AG04450 (cell line): ENCODE measurements at regions not wholly inside any gene's neighbourhood (a gene's known extent, or its start where the extent isn't known, plus 50 kb on each side); places are given as distances from the start of the nearest gene placed in this dataset.

Experiments used
- CTCF ChIA-PET: fragments of 300-600, 350-600 bp; formaldehyde crosslinking; extraction: SDS; loops from one replicate; lab custom pipeline; 2022; ENCODE audit warnings: antibody characterized with exemption, inconsistent platforms; lab: Charles Lee
- POLR2A ChIA-PET: fragments of 350-600 bp; formaldehyde crosslinking; extraction: SDS; loops from one replicate; lab custom pipeline; 2021; ENCODE audit warnings: antibody characterized with exemption, inconsistent platforms; lab: Yijun Ruan, JAX
- DNase-seq: peaks from one replicate; pipeline ENCODE4 v3.0.0-alpha.2; 2011; ENCODE audit warnings: low read depth, low spot score
- H3K27ac ChIP-seq: one replicate; pipeline ENCODE4 v1.5.1; 2012; ENCODE audit warnings: low read depth, low read length, control low read depth
- H3K27me3 ChIP-seq: one replicate; pipeline ENCODE4 v1.6.0; 2012; ENCODE audit warnings: low read length; ENCODE audit not compliant: control insufficient read depth, insufficient read depth
- H3K4me3 ChIP-seq: 2 replicates; pipeline ENCODE4 v1.5.1; 2011; ENCODE audit warnings: mild to moderate bottlenecking, low read depth, low read length, control low read depth
- H3K9me3 ChIP-seq: 2 replicates; pipeline ENCODE4 v1.5.1; 2012; ENCODE audit warnings: low read length; ENCODE audit not compliant: control insufficient read depth, insufficient read depth
- TF ChIP-seq, protein P1 (sequence below): IDR thresholded peaks from 2 replicates; pipeline ENCODE4 v1.5.1; 2011; ENCODE audit warnings: low read depth, low read length, control low read depth, inconsistent platforms

DNA sequence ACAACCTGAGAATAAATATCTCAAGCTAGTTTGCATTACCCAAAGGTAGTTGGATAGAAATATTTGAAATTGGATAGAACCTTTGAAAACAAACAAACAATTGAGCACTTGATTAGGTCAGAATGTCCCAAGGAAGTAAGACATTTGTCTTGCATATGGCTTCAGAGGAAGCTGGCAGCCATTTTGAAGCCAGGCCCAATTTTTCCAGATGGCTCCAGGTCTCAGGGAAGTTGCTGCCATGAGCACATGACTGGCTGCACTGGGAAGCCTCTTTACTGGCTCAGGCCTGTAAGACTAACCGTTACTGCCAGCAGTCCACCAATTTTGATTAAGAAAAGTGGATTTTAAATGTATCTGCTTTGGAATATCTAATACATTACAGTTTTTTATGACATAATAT, 448.9 kb upstream of the DPH6 start:
- H3K4me3 ChIP-seq = no peak overlapping the region
- ChIA-PET CTCF (no interaction called here), POLR2A (no interaction called here)
- TF ChIP-seq, protein P1, sequence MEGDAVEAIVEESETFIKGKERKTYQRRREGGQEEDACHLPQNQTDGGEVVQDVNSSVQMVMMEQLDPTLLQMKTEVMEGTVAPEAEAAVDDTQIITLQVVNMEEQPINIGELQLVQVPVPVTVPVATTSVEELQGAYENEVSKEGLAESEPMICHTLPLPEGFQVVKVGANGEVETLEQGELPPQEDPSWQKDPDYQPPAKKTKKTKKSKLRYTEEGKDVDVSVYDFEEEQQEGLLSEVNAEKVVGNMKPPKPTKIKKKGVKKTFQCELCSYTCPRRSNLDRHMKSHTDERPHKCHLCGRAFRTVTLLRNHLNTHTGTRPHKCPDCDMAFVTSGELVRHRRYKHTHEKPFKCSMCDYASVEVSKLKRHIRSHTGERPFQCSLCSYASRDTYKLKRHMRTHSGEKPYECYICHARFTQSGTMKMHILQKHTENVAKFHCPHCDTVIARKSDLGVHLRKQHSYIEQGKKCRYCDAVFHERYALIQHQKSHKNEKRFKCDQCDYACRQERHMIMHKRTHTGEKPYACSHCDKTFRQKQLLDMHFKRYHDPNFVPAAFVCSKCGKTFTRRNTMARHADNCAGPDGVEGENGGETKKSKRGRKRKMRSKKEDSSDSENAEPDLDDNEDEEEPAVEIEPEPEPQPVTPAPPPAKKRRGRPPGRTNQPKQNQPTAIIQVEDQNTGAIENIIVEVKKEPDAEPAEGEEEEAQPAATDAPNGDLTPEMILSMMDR = no peak
- H3K9me3 ChIP-seq = no peaks in the 10 kb centered on the region
- DNase-seq = no peak
- no peaks in the 10 kb centered on the region for H3K27me3 ChIP-seq
- no peak overlapping the region for H3K27ac ChIP-seq

DNA sequence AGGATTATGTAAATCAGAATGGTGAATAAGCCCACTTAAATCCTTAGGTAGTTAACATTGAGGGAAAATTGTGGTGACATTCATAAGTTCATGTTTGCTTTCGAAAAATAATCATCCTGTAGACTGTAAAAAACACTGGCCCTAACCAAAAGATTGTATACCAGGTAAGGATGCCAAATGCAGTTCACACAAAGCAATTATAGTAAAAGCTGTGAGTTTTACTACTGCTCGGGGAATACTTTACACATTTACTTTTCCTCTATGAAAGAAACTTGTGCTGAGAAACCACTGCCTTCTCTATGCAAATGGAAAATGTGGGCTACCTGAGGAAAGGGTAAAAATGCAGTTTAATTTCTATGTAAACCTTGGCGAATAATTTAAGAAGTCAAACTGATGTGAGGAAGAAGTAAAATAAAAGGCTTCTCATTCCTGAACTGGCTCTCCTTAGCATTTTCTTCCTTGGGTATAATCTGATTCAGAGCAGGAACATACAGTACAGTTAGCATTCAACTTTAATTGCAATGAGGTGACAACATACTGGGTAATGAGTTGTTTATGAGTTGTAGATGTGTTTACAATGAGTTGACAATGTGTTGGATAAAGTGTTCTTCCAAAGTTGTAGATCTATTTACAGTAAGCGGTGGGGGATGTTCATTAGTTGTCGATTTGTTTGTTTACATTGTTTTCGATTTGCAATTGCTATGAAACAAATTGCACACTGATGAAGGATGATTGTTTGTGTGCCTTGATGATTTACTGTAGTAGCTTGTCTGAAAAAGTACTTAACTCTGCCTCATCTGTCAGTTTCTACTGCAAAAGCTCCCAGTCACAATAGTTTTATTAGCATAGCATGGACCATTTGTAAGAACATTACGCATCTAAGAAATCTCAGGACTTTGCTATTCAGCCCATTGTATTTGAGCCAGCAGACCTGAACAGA, 453.0 kb upstream of the DPH6 start:
- no peaks in the 10 kb centered on the region for H3K27me3 ChIP-seq
- no peak overlapping the region for H3K27ac ChIP-seq
- H3K9me3 ChIP-seq = no peaks in the 10 kb centered on the region
- ChIA-PET POLR2A (no interaction called here), CTCF (no interaction called here)
- no peak for DNase-seq
- H3K4me3 ChIP-seq = no peak overlapping the region
- TF ChIP-seq, protein P1 = no peak

GRCh38 chr15:36004891-36005490, 459.0 kb upstream of the DPH6 start:
- no peak overlapping the region for H3K27ac ChIP-seq
- TF ChIP-seq, protein P1 = no peak
- POLR2A ChIA-PET = no interaction called here
- no peak overlapping the region for H3K4me3 ChIP-seq
- no peak for DNase-seq
- no peaks in the 10 kb centered on the region for H3K9me3 ChIP-seq
- CTCF ChIA-PET = no interaction called here
- no peaks in the 10 kb centered on the region for H3K27me3 ChIP-seq

- H3K4me3 ChIP-seq = no peak overlapping the region
- H3K9me3 ChIP-seq = no peaks in the 10 kb centered on the region
- no peaks in the 10 kb centered on the region for H3K27me3 ChIP-seq
- no peak overlapping the region for H3K27ac ChIP-seq
- ChIA-PET POLR2A (no interaction called here), CTCF (no interaction called here)
- DNase-seq = no peak
- TF ChIP-seq, protein P1 = no peak
Observed at GRCh38 chr15:36005542-36005941, 459.6 kb upstream of the DPH6 start.

DNA sequence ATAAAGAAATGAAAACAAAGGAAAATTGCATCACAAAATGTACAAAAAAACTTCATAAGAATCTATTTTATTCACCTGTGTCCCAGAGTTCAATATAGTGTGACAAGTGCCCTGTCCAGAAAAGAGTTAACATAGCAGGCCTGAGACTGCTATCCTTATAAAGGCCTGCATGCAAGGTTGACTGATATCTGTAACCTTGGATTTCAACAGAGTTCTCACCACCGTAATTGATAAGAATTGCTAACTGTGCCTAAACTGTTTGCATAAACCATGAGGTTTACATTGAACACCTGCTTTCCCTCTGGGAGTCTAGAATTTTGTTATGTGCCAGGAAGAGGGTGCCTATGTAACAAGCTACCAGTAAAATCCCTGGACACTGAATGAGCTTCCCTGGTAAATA, 461.7 kb upstream of the DPH6 start:
- ChIA-PET CTCF (no interaction called here), POLR2A (no interaction called here)
- Histone ChIP-seq H3K9me3 (no peaks in the 10 kb centered on the region), H3K4me3 (no peak overlapping the region), H3K27me3 (no peaks in the 10 kb centered on the region), H3K27ac (no peak overlapping the region)
- TF ChIP-seq, protein P1 = no peak
- DNase-seq = no peak
